Parathyroid adenoma (tissue), 2 donors: ENCODE measurements at regions not wholly inside any gene's neighbourhood (a gene's known extent, or its start where the extent isn't known, plus 50 kb on each side); places are given as distances from the start of the nearest gene placed in this dataset.

ENCODE experiments used
- H2AFZ ChIP-seq: fragments of 300-600 bp; sonication (generic); one replicate; pipeline ENCODE4 v1.7.0; 2017; ENCODE audit warnings: antibody characterized with exemption, mild to moderate bottlenecking
- H3K27ac ChIP-seq: fragments of 300-600 bp; sonication (generic); one replicate; pipeline ENCODE4 v1.7.0; 2017
- H3K27me3 ChIP-seq: fragments of 300-600 bp; sonication (generic); one replicate; pipeline ENCODE4 v1.7.0; 2017; ENCODE audit warnings: low read length; ENCODE audit not compliant: control insufficient read depth, insufficient read depth
- H3K36me3 ChIP-seq: fragments of 300-600 bp; sonication (generic); one replicate; pipeline ENCODE4 v1.7.0; 2017; ENCODE audit warnings: low read length; ENCODE audit not compliant: control insufficient read depth, insufficient read depth
- H3K4me1 ChIP-seq: fragments of 300-600 bp; sonication (generic); one replicate; pipeline ENCODE4 v1.7.0; 2017; ENCODE audit warnings: control low read depth
- H3K4me2 ChIP-seq: fragments of 300-600 bp; sonication (generic); one replicate; pipeline ENCODE4 v1.7.0; 2017; ENCODE audit warnings: low read length
- H3K4me3 ChIP-seq: fragments of 300-600 bp; sonication (generic); one replicate; pipeline ENCODE4 v1.7.0; 2017; ENCODE audit warnings: low read depth, low read length
- H3K79me2 ChIP-seq: fragments of 300-600 bp; sonication (generic); one replicate; pipeline ENCODE4 v1.7.0; 2017; ENCODE audit warnings: control low read depth
- H3K9ac ChIP-seq: fragments of 300-600 bp; sonication (generic); one replicate; pipeline ENCODE4 v1.7.0; 2017; ENCODE audit warnings: mild to moderate bottlenecking
- H3K9me3 ChIP-seq: fragments of 300-600 bp; sonication (generic); one replicate; pipeline ENCODE4 v1.7.0; 2017; ENCODE audit warnings: low read length; ENCODE audit not compliant: control insufficient read depth
- TF ChIP-seq, protein P1 (sequence below): fragments of 300-600 bp; sonication (generic); IDR thresholded peaks from one replicate; pipeline ENCODE4 v1.7.0; 2017; ENCODE audit warnings: antibody characterized with exemption, mild to moderate bottlenecking
- donor health status: primary hyperparathyroidism.

DNA sequence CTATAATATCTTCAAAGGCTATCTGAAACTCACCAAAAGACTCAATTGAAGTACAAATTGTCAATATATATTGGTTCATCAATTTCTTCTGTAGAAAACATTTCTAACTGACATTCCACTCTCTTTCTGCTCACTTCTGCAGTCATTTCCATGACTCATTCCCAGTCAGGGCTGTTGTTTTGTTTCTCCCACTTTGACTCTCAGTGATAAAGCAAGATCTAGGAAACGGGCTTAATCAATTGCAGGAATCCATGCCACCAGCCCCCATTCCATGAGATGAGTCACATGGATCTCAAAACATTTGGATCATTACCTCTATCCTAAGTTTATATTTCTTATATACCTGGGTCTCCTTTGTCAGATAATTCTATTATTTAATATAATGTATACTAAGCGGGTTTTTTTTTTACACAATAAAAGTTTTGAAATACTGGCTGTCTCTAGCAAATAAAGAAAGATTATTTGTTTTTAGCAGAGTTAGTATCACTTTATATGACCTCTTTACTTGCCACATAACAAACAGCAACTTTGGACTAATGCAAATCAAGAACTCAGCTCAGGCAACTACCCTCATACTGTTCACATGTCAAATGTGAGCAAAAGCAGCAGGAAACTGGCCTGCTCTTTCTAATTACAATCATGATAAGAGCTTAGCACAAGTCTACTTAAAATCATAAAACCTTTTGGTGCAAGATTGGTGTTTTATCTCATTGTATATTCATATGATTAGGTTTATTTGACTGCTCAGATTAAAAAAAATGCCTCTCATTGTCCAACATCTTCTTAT, 251.1 kb upstream of the PIK3C3 start:
- H3K27me3 ChIP-seq: no peaks in the 10 kb centered on the region
- no peak overlapping the region for H3K4me2 ChIP-seq
- H3K4me3 ChIP-seq: no peak overlapping the region
- no peak overlapping the region for H3K27ac ChIP-seq
- TF ChIP-seq, protein P1, sequence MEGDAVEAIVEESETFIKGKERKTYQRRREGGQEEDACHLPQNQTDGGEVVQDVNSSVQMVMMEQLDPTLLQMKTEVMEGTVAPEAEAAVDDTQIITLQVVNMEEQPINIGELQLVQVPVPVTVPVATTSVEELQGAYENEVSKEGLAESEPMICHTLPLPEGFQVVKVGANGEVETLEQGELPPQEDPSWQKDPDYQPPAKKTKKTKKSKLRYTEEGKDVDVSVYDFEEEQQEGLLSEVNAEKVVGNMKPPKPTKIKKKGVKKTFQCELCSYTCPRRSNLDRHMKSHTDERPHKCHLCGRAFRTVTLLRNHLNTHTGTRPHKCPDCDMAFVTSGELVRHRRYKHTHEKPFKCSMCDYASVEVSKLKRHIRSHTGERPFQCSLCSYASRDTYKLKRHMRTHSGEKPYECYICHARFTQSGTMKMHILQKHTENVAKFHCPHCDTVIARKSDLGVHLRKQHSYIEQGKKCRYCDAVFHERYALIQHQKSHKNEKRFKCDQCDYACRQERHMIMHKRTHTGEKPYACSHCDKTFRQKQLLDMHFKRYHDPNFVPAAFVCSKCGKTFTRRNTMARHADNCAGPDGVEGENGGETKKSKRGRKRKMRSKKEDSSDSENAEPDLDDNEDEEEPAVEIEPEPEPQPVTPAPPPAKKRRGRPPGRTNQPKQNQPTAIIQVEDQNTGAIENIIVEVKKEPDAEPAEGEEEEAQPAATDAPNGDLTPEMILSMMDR: no peak
- no peaks in the 10 kb centered on the region for H3K36me3 ChIP-seq
- no peaks in the 10 kb centered on the region for H3K79me2 ChIP-seq
- H3K9me3 ChIP-seq: no peaks in the 10 kb centered on the region
- no peak overlapping the region for H2AFZ ChIP-seq
- H3K4me1 ChIP-seq: no peaks in the 10 kb centered on the region
- no peak overlapping the region for H3K9ac ChIP-seq

DNA sequence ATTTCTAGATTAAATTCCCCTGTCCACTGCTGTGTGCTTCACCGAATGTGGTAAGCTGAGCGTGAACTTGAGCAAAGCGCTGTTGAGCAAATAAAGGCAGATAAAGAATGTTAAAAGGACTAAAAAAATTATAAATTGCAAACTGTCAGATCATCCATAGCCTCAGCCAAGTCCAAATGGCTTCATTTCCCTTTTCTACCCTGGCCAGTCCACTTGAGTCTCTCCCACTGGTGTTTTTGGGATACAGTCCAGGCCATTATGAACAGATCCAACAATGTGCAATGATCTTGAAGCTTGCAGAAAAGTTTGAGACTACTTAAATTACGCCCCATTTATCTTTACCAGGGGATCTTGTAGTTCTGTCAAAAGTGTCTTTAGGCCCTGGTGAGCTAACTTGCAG, 254.6 kb upstream of the PIK3C3 start:
- no peaks in the 10 kb centered on the region for H3K27me3 ChIP-seq
- H3K4me2 ChIP-seq: no peak overlapping the region
- TF ChIP-seq, protein P1: no peak
- H3K9ac ChIP-seq: no peak overlapping the region
- H3K4me3 ChIP-seq: no peak overlapping the region
- H2AFZ ChIP-seq: no peak overlapping the region
- no peaks in the 10 kb centered on the region for H3K36me3 ChIP-seq
- no peaks in the 10 kb centered on the region for H3K9me3 ChIP-seq
- H3K79me2 ChIP-seq: no peaks in the 10 kb centered on the region
- no peaks in the 10 kb centered on the region for H3K4me1 ChIP-seq
- H3K27ac ChIP-seq: no peak overlapping the region

DNA sequence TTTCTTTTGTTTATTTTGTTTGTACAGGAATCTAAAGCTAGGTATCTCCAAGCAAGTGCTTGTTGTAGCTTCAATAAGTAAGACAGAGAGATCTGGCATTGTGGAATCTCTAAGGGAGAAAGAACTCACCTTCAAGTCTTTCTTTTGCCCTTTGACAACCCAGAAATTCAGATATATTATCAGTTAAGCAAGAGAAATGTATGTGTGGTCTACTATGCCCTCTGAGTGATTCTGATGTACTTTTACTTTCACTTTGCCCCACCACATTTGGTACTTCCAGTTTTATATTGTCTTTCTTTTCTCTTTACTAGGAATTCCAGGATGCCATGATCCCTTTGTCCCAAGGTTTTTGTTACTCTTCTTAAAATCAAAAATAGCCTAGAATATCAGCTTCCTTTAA, 259.6 kb upstream of the PIK3C3 start:
- Histone ChIP-seq H3K27ac (no peak overlapping the region), H3K9ac (no peak overlapping the region), H3K4me2 (no peak overlapping the region), H3K4me1 (no peaks in the 10 kb centered on the region), H3K9me3 (no peaks in the 10 kb centered on the region), H3K79me2 (no peaks in the 10 kb centered on the region), H3K36me3 (no peaks in the 10 kb centered on the region), H3K4me3 (no peak overlapping the region), H3K27me3 (no peaks in the 10 kb centered on the region), H2AFZ (no peak overlapping the region)
- TF ChIP-seq, protein P1: no peak

DNA sequence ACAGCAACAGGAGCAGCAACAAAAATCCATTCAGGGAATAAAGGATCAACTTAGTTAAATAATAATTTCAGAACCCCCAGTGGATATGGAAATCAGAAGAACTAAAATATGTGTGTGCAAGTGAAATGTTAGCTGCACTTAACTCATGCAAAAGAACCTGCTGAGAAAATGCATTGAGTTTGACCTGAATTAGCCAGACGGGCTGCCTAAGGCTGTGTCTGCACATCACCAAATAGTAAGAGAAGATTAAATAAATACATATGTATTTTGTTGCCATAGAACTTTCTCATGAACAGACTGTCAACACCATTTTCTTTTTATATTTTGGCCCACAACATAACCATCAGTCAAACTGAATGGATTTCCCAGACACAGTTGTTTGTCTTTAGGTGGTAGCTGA, 262.0 kb upstream of the PIK3C3 start:
- H3K4me2 ChIP-seq: no peak overlapping the region
- no peak overlapping the region for H3K27ac ChIP-seq
- TF ChIP-seq, protein P1: no peak
- H2AFZ ChIP-seq: no peak overlapping the region
- H3K27me3 ChIP-seq: no peaks in the 10 kb centered on the region
- no peaks in the 10 kb centered on the region for H3K36me3 ChIP-seq
- no peak overlapping the region for H3K4me3 ChIP-seq
- H3K4me1 ChIP-seq: no peaks in the 10 kb centered on the region
- no peaks in the 10 kb centered on the region for H3K79me2 ChIP-seq
- no peak overlapping the region for H3K9ac ChIP-seq
- no peaks in the 10 kb centered on the region for H3K9me3 ChIP-seq
